SU-DHL-6 (cell line): ENCODE measurements at regions not wholly inside any gene's neighbourhood (a gene's known extent, or its start where the extent isn't known, plus 50 kb on each side); places are given as distances from the start of the nearest gene placed in this dataset.

Source experiments
- H2AFZ ChIP-seq: fragments of 200-600 bp; sonication (generic); 2 replicates; pipeline ENCODE4 v1.6.1; 2014; ENCODE audit warnings: low read depth, mild to moderate bottlenecking, moderate library complexity, mixed read lengths, antibody characterized with exemption, low read length; ENCODE audit not compliant: severe bottlenecking
- H3F3A ChIP-seq: fragments of 200-600 bp; shearing (Covaris generic); 2 replicates; pipeline ENCODE4 v1.6.0; 2016; ENCODE audit warnings: antibody characterized with exemption, mild to moderate bottlenecking; ENCODE audit not compliant: insufficient read depth
- H3K27ac ChIP-seq: fragments of 200-600 bp; sonication (generic); 2 replicates; pipeline ENCODE4 v1.5.1; 2016; ENCODE audit warnings: low read depth, mild to moderate bottlenecking, low read length, moderate library complexity, mixed read lengths
- H3K27me3 ChIP-seq: fragments of 200-600 bp; sonication (generic), shearing (Covaris generic); 2 replicates; pipeline ENCODE4 v1.6.0; 2014; ENCODE audit warnings: mild to moderate bottlenecking, low read length
- H3K36me3 ChIP-seq: fragments of 200-600 bp; sonication (generic); 2 replicates; pipeline ENCODE4 v1.6.1; 2014; ENCODE audit warnings: mild to moderate bottlenecking, low read length, mixed read lengths
- H3K4me2 ChIP-seq: fragments of 300-600, 200-600 bp; shearing (Covaris generic), sonication (generic); 2 replicates; pipeline ENCODE4 v1.6.0; 2014; ENCODE audit warnings: low read length, low read depth, mild to moderate bottlenecking; ENCODE audit not compliant: poor library complexity, severe bottlenecking
- H3K4me3 ChIP-seq: fragments of 200-600 bp; sonication (generic); 2 replicates; pipeline ENCODE4 v1.5.1; 2014; ENCODE audit warnings: antibody characterized with exemption, low read length, mild to moderate bottlenecking, mixed read lengths; ENCODE audit not compliant: insufficient read depth, poor library complexity, severe bottlenecking
- H3K79me2 ChIP-seq: fragments of 200-600 bp; sonication (generic); 2 replicates; pipeline ENCODE4 v1.6.1; 2014; ENCODE audit warnings: mild to moderate bottlenecking, low read length, moderate library complexity; ENCODE audit not compliant: insufficient read depth
- H3K9ac ChIP-seq: fragments of 200-600 bp; sonication (generic); 2 replicates; pipeline ENCODE4 v1.7.0; 2014; ENCODE audit warnings: mild to moderate bottlenecking, low read length
- H3K9me2 ChIP-seq: fragments of 200-600 bp; sonication (generic); replicated peaks from 2 replicates; pipeline ENCODE4 v1.6.1; 2014; ENCODE audit warnings: low read length; ENCODE audit not compliant: insufficient read depth
- H3K9me3 ChIP-seq: fragments of 200-600 bp; sonication (generic); 2 replicates; pipeline ENCODE4 v1.6.1; 2014; ENCODE audit warnings: low read length, mixed read lengths; ENCODE audit not compliant: insufficient read depth
- H4K20me1 ChIP-seq: fragments of 200-600 bp; sonication (generic); 2 replicates; pipeline ENCODE4 v1.6.1; 2014; ENCODE audit warnings: low read depth, mild to moderate bottlenecking, antibody characterized with exemption, low read length, moderate library complexity, mixed read lengths
- CTCF ChIP-seq: fragments of 200-600 bp; sonication (generic); IDR thresholded peaks from one replicate; pipeline ENCODE4 v1.5.1; 2017; ENCODE audit warnings: antibody characterized with exemption, mild to moderate bottlenecking, low read length, moderate library complexity; ENCODE audit not compliant: insufficient read depth, poor library complexity, severe bottlenecking
- EZH2phosphoT487 ChIP-seq: fragments of 200-600 bp; sonication (generic), shearing (Covaris generic); conservative IDR thresholded peaks from 2 replicates; pipeline ENCODE4 v1.6.1; 2018; ENCODE audit warnings: mild to moderate bottlenecking, antibody characterized with exemption, low read length, moderate library complexity, mixed read lengths

GRCh38 chr12:78384541-78384940, 480.0 kb upstream of the SYT1 start:
- Histone ChIP-seq H3K27me3 (no peaks in the 10 kb centered on the region), H3F3A (no peaks in the 10 kb centered on the region)

GRCh38 chr12:78385541-78385940, 479.0 kb upstream of the SYT1 start:
- Histone ChIP-seq H3K27me3 (no peaks in the 10 kb centered on the region), H3K4me3 (no peak overlapping the region), H3K9me3 (no peaks in the 10 kb centered on the region), H3K36me3 (no peaks in the 10 kb centered on the region), H3K27ac (no peak overlapping the region), H3F3A (no peaks in the 10 kb centered on the region), H2AFZ (no peak overlapping the region), H3K79me2 (no peaks in the 10 kb centered on the region), H3K9ac (no peak overlapping the region), H3K9me2 (no peaks in the 10 kb centered on the region), H4K20me1 (no peaks in the 10 kb centered on the region), H3K4me2 (no peak overlapping the region)
- no peak for TF ChIP-seq EZH2phosphoT487
- no peak for TF ChIP-seq CTCF

More at GRCh38 chr12:78384541-78384940, 480.0 kb upstream of the SYT1 start:
- H4K20me1 ChIP-seq = no peaks in the 10 kb centered on the region
- H3K79me2 ChIP-seq = no peaks in the 10 kb centered on the region
- no peaks in the 10 kb centered on the region for H3K36me3 ChIP-seq
- H3K9me3 ChIP-seq = no peaks in the 10 kb centered on the region
- no peak overlapping the region for H3K4me3 ChIP-seq
- TF ChIP-seq CTCF (no peak), EZH2phosphoT487 (no peak)
- no peaks in the 10 kb centered on the region for H3K9me2 ChIP-seq
- no peak overlapping the region for H3K9ac ChIP-seq
- H3K27ac ChIP-seq = no peak overlapping the region
- no peak overlapping the region for H3K4me2 ChIP-seq
- no peak overlapping the region for H2AFZ ChIP-seq

DNA sequence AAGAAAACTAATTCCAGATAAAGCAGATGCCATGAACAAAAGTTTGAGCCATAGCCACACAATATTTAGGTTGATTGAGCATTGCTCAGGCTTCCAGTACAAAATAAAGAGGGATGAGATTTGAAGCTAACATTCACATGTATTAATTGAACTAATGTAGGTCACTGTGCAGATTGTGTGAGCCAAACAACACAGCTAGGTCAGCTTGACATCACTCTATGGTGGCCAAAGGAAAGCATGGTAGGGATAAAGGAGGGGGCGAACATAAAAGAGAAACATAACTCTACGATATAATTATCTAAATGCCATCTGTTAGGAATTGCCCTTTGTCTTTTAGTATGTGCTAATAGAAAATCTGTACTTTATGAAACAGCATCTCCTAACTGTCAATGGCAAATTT, 477.7 kb upstream of the SYT1 start:
- H3K4me2 ChIP-seq = no peak overlapping the region
- H3K9me3 ChIP-seq = no peaks in the 10 kb centered on the region
- H3K4me3 ChIP-seq = no peak overlapping the region
- no peak overlapping the region for H3K9ac ChIP-seq
- no peak overlapping the region for H3K27ac ChIP-seq
- no peaks in the 10 kb centered on the region for H3K79me2 ChIP-seq
- no peaks in the 10 kb centered on the region for H3K9me2 ChIP-seq
- no peaks in the 10 kb centered on the region for H3K36me3 ChIP-seq
- H2AFZ ChIP-seq = no peak overlapping the region
- no peaks in the 10 kb centered on the region for H3F3A ChIP-seq
- no peaks in the 10 kb centered on the region for H3K27me3 ChIP-seq
- H4K20me1 ChIP-seq = no peaks in the 10 kb centered on the region
- TF ChIP-seq CTCF = no peak
- TF ChIP-seq EZH2phosphoT487 = no peak
